IMR-90 (cell line): ENCODE measurements at regions not wholly inside any gene's neighbourhood (a gene's known extent, or its start where the extent isn't known, plus 50 kb on each side); places are given as distances from the start of the nearest gene placed in this dataset.

Experiments used
- ATAC-seq: fragments of 200-7000 bp; cut with Tn5 transposase; 2 replicates; pipeline ENCODE4 v1.9.1; 2020; ENCODE audit warnings: low read depth, mild to moderate bottlenecking, moderate library complexity
- BruUV-seq: library from RNA; stranded (reverse); fragments of 400-500 nt; replicated peaks from 2 replicates; lab custom pipeline; 2021; lab: Mats Ljungman, UMichigan
- CTCF ChIA-PET: fragments of 300-600 bp; formaldehyde crosslinking; extraction: SDS; loops from one replicate; lab custom pipeline; 2021; ENCODE audit warnings: antibody characterized with exemption; lab: Yijun Ruan, JAX
- POLR2A ChIA-PET: fragments of 300-600 bp; sonication (Branson Sonifier 250); formaldehyde crosslinking; loops from one replicate; lab custom pipeline; 2022; ENCODE audit warnings: antibody characterized with exemption; ENCODE audit not compliant: unreplicated experiment; lab: Charles Lee
- DNase-seq: peaks from one replicate; pipeline ENCODE4 v3.0.0; 2013
- H2AFZ ChIP-seq: replicated peaks from 2 replicates; pipeline ENCODE3; 2013; ENCODE audit warnings: low read length, mild to moderate bottlenecking; ENCODE audit not compliant: poor library complexity
- H2AK5ac ChIP-seq: 2 replicates; pipeline ENCODE4 v1.6.1; 2013; ENCODE audit warnings: low read depth, low read length, inconsistent platforms
- H2AK9ac ChIP-seq: replicated peaks from 2 replicates; pipeline ENCODE3; 2013; ENCODE audit warnings: mild to moderate bottlenecking, low read depth, low read length, moderate library complexity; ENCODE audit not compliant: poor library complexity
- H2BK120ac ChIP-seq: 2 replicates; pipeline ENCODE4 v1.6.1; 2013; ENCODE audit warnings: low read depth, low read length, inconsistent platforms
- H2BK15ac ChIP-seq: 3 replicates; pipeline ENCODE4 v1.6.1; 2013; ENCODE audit warnings: low read depth, low read length, inconsistent platforms
- H2BK20ac ChIP-seq: 2 replicates; pipeline ENCODE4 v1.6.1; 2013; ENCODE audit warnings: low read depth, mild to moderate bottlenecking, inconsistent platforms, low read length, moderate library complexity
- H2BK5ac ChIP-seq: 2 replicates; pipeline ENCODE4 v1.6.1; 2013; ENCODE audit warnings: mild to moderate bottlenecking, low read depth, low read length, inconsistent platforms; ENCODE audit not compliant: poor library complexity, severe bottlenecking
- H3K14ac ChIP-seq: replicated peaks from 2 replicates; pipeline ENCODE4 v1.6.1; 2013; ENCODE audit warnings: low read depth, low read length, inconsistent platforms
- H3K18ac ChIP-seq: 2 replicates; pipeline ENCODE4 v1.6.1; 2013; ENCODE audit warnings: low read depth, low read length, control low read depth
- H3K23ac ChIP-seq: 2 replicates; pipeline ENCODE4 v1.6.1; 2013; ENCODE audit warnings: low read depth, low read length, inconsistent platforms
- H3K27ac ChIP-seq: 2 replicates; pipeline ENCODE4 v1.5.1; 2013; ENCODE audit warnings: mild to moderate bottlenecking, control low read depth, low read length; ENCODE audit not compliant: insufficient read depth
- H3K27me3 ChIP-seq: 2 replicates; pipeline ENCODE4 v1.6.1; 2013; ENCODE audit warnings: low read length; ENCODE audit not compliant: control insufficient read depth, insufficient read depth
- H3K36me3 ChIP-seq: 2 replicates; pipeline ENCODE4 v1.6.1; 2013; ENCODE audit warnings: low read length, mixed read lengths; ENCODE audit not compliant: control insufficient read depth, insufficient read depth
- H3K4ac ChIP-seq: 2 replicates; pipeline ENCODE4 v1.6.1; 2013; ENCODE audit warnings: low read depth, low read length, inconsistent platforms
- H3K4me1 ChIP-seq: 2 replicates; pipeline ENCODE4 v1.6.1; 2013; ENCODE audit warnings: low read length, mixed read lengths; ENCODE audit not compliant: control insufficient read depth, insufficient read depth
- H3K4me2 ChIP-seq: 2 replicates; pipeline ENCODE4 v1.6.1; 2013; ENCODE audit warnings: low read depth, mild to moderate bottlenecking, control low read depth, low read length, moderate library complexity
- H3K4me3 ChIP-seq: 2 replicates; pipeline ENCODE4 v1.5.1; 2013; ENCODE audit warnings: low read depth, mild to moderate bottlenecking, control low read depth, low read length, moderate library complexity; ENCODE audit not compliant: insufficient read depth
- H3K56ac ChIP-seq: 2 replicates; pipeline ENCODE4 v1.6.1; 2013; ENCODE audit warnings: low read length, inconsistent platforms; ENCODE audit not compliant: insufficient read depth; ENCODE audit errors: extremely low read depth
- H3K79me1 ChIP-seq, 2 experiments: 2 replicates each; pipeline ENCODE4 v1.6.1; 2013; ENCODE audit warnings: low read length in 2 of 2, inconsistent platforms in 1 of 2, low read depth in 1 of 2
- H3K9ac ChIP-seq: 2 replicates; pipeline ENCODE4 v1.6.1; 2013; ENCODE audit warnings: low read depth, low read length, control low read depth
- H3K9me1 ChIP-seq: 2 replicates; pipeline ENCODE4 v1.6.1; 2013; ENCODE audit warnings: low read length, inconsistent platforms; ENCODE audit not compliant: insufficient read depth
- H3K9me3 ChIP-seq: 2 replicates; pipeline ENCODE4 v1.6.1; 2013; ENCODE audit warnings: low read length; ENCODE audit not compliant: control insufficient read depth, insufficient read depth
- H4K20me1 ChIP-seq: 2 replicates; pipeline ENCODE4 v1.6.1; 2013; ENCODE audit warnings: low read length, inconsistent platforms; ENCODE audit not compliant: insufficient read depth
- H4K5ac ChIP-seq: 2 replicates; pipeline ENCODE4 v1.6.1; 2013; ENCODE audit warnings: mild to moderate bottlenecking, low read depth, low read length, control low read depth
- H4K8ac ChIP-seq, 2 experiments: 2 replicates each; pipeline ENCODE4 v1.6.1; 2013; ENCODE audit warnings: low read depth in 2 of 2, low read length in 2 of 2, control low read depth in 1 of 2, inconsistent platforms in 1 of 2
- H4K91ac ChIP-seq: 2 replicates; pipeline ENCODE4 v1.6.1; 2013; ENCODE audit warnings: low read depth, low read length, inconsistent platforms; ENCODE audit not compliant: insufficient read depth
- CEBPB ChIP-seq: IDR thresholded peaks from 2 replicates; pipeline ENCODE4 v1.6.1; 2012; ENCODE audit warnings: low read depth, low read length, improper control_type of control experiment
- CHD1 ChIP-seq: IDR thresholded peaks from 2 replicates; pipeline ENCODE4 v1.6.1; 2012; ENCODE audit warnings: low read depth, low read length, improper control_type of control experiment
- FOS ChIP-seq: fragments of 150-350 bp; IDR thresholded peaks from 2 replicates; pipeline ENCODE4 v1.6.1; 2016; ENCODE audit warnings: low read depth, low read length
- MAFK ChIP-seq: IDR thresholded peaks from 2 replicates; pipeline ENCODE4 v1.6.1; 2012; ENCODE audit warnings: low read depth, low read length, improper control_type of control experiment
- MAZ ChIP-seq: IDR thresholded peaks from 2 replicates; pipeline ENCODE4 v1.6.1; 2012; ENCODE audit warnings: low read depth, mild to moderate bottlenecking, low read length, improper control_type of control experiment, moderate library complexity, borderline replicate concordance
- MXI1 ChIP-seq: IDR thresholded peaks from 2 replicates; pipeline ENCODE4 v1.6.1; 2012; ENCODE audit warnings: low read depth, mild to moderate bottlenecking, low read length, moderate library complexity, borderline replicate concordance
- NFE2L2 ChIP-seq: fragments of 150-350 bp; IDR thresholded peaks from 2 replicates; pipeline ENCODE4 v1.6.1; 2016; ENCODE audit warnings: low read depth, mild to moderate bottlenecking, low read length
- POLR2A ChIP-seq: IDR thresholded peaks from 2 replicates; pipeline ENCODE4 v1.6.1; 2012; ENCODE audit warnings: mild to moderate bottlenecking, low read depth, low read length
- RAD21 ChIP-seq: IDR thresholded peaks from 2 replicates; pipeline ENCODE4 v1.6.1; 2012; ENCODE audit warnings: low read length, improper control_type of control experiment
- RCOR1 ChIP-seq: IDR thresholded peaks from 2 replicates; pipeline ENCODE4 v1.6.1; 2012; ENCODE audit warnings: mild to moderate bottlenecking, low read length, improper control_type of control experiment; ENCODE audit not compliant: insufficient replicate concordance
- RFX5 ChIP-seq: IDR thresholded peaks from 2 replicates; pipeline ENCODE4 v1.8.0; 2012; ENCODE audit warnings: low read depth, mild to moderate bottlenecking, low read length, moderate library complexity
- SMC3 ChIP-seq: fragments of 150-350 bp; IDR thresholded peaks from 2 replicates; pipeline ENCODE4 v1.6.1; 2016; ENCODE audit warnings: low read depth, mild to moderate bottlenecking, antibody characterized with exemption, low read length, moderate library complexity
- WGBS, 2 experiments: methylation state at CpG; one replicate each; pipeline versions ENCODE4 v1.1.5 to v1.1.7; 2013; ENCODE audit warnings: missing lambda C conversion rate in 2 of 2; ENCODE audit not compliant: insufficient read length in 1 of 2; ENCODE audit errors: extremely low coverage in 2 of 2; 5-methylcytosine and 5-hydroxymethylcytosine counted together
- dilution Hi-C: fragments of 300-500 bp; cut with HindIII; formaldehyde crosslinking; loops from one replicate; pipeline ENCODE4 v1.14.3; 2018; ENCODE audit warnings: low sequenced_read_pairs; ENCODE audit not compliant: unreplicated experiment
- in situ Hi-C: fragments of 300-500 bp; cut with MboI; formaldehyde crosslinking; loops from 3 replicates; pipeline ENCODE4 v1.14.3; 2019; ENCODE audit warnings: low sequenced_read_pairs, inconsistent platforms, mixed read lengths
- intact Hi-C: fragments of 100-400 bp; cut with micrococcal nuclease; formaldehyde crosslinking; loops from 2 replicates; pipeline ENCODE4 v1.10.0; 2022
- TF ChIP-seq, protein P1 (sequence below): fragments of 150-350 bp; IDR thresholded peaks from 2 replicates; pipeline ENCODE4 v1.6.1; 2017; ENCODE audit warnings: mild to moderate bottlenecking, antibody characterized with exemption, low read length, low read depth
- TF ChIP-seq, protein P2 (sequence below): fragments of 150-350 bp; IDR thresholded peaks from 2 replicates; pipeline ENCODE4 v1.6.1; 2016; ENCODE audit warnings: low read depth, mild to moderate bottlenecking, low read length, moderate library complexity, borderline replicate concordance

DNA sequence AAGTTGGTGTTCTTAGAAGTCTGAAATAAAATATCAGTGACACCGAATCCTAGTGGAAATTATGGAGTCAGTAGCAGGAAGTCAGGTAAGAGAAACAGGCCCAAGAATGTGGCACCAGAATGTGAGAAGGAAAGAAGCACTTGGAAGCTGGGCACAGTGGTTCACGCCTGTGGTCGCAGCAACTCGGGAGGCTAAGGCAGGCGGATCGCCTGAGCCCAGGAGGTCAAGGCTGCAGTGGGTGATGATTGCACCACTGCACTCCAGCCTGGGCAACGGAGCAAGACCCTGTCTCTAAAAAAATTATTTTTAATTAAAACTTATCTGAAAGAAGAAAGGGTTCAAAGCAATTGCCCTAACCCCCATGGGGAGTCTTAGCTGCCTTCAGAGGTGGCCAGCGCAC lies 268.3 kb upstream of the SALL3 start:
- Histone ChIP-seq H3K27ac (no peak overlapping the region), H3K4me2 (no peak overlapping the region), H2BK120ac (no peak overlapping the region), H3K23ac (no peak overlapping the region), H3K4me1 (no peaks in the 10 kb centered on the region), H3K14ac (no peak overlapping the region), H3K9ac (no peak overlapping the region), H2AK5ac (no peak overlapping the region), H4K20me1 (no peaks in the 10 kb centered on the region), H2BK15ac (no peak overlapping the region), H3K36me3 (no peaks in the 10 kb centered on the region), H3K27me3 (no peaks in the 10 kb centered on the region), H3K18ac (no peak overlapping the region), H2BK5ac (no peak overlapping the region), H2BK20ac (no peak overlapping the region), H4K8ac (no peak overlapping the region), H3K4ac (no peak overlapping the region), H2AFZ (no peak overlapping the region), H3K9me3 (peaks cover 43% of the 10 kb centered on the region), H4K91ac (no peak overlapping the region), H3K9me1 (no peaks in the 10 kb centered on the region), H3K4me3 (no peak overlapping the region), H2AK9ac (no peak overlapping the region), H3K56ac (no peak overlapping the region), H3K79me1 (no peaks in the 10 kb centered on the region), H4K5ac (no peak overlapping the region)
- CTCF ChIA-PET: no interaction called here
- in situ Hi-C loops (no loop called here), intact Hi-C loops (no loop called here), dilution Hi-C loops (no loop called here)
- TF ChIP-seq, protein P1, sequence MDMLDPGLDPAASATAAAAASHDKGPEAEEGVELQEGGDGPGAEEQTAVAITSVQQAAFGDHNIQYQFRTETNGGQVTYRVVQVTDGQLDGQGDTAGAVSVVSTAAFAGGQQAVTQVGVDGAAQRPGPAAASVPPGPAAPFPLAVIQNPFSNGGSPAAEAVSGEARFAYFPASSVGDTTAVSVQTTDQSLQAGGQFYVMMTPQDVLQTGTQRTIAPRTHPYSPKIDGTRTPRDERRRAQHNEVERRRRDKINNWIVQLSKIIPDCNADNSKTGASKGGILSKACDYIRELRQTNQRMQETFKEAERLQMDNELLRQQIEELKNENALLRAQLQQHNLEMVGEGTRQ: no peak
- TF ChIP-seq MXI1 (no peak), RCOR1 (no peak), FOS (no peak), CEBPB (no peak), CHD1 (no peak), RFX5 (no peak), RAD21 (no peak), POLR2A (no peak), MAZ (no peak), SMC3 (no peak), NFE2L2 (no peak), MAFK (no peak)
- TF ChIP-seq, protein P2, sequence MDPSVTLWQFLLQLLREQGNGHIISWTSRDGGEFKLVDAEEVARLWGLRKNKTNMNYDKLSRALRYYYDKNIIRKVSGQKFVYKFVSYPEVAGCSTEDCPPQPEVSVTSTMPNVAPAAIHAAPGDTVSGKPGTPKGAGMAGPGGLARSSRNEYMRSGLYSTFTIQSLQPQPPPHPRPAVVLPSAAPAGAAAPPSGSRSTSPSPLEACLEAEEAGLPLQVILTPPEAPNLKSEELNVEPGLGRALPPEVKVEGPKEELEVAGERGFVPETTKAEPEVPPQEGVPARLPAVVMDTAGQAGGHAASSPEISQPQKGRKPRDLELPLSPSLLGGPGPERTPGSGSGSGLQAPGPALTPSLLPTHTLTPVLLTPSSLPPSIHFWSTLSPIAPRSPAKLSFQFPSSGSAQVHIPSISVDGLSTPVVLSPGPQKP: no peak
- ATAC-seq (no peak), DNase-seq (no peak)
- no TSS peak for BruUV-seq
- 40% methylated on average over 1 of the region's 8 CpGs; no CpG with 5 or more reads in 1 of the 2 experiments for WGBS, 2 experiments
- POLR2A ChIA-PET: no interaction called here
